Brain microvascular endothelial cell (primary cell): ENCODE measurements at regions not wholly inside any gene's neighbourhood (a gene's known extent, or its start where the extent isn't known, plus 50 kb on each side); places are given as distances from the start of the nearest gene placed in this dataset.

Experiments
- DNase-seq: peaks from one replicate; pipeline ENCODE4 v3.0.0-alpha.2; 2020
- H3K27ac ChIP-seq: fragments of 250-450 bp; sonication (Bioruptor Pico); 2 replicates; pipeline ENCODE4 v1.5.1; 2020; ENCODE audit warnings: mild to moderate bottlenecking, moderate library complexity
- H3K27me3 ChIP-seq: fragments of 250-450 bp; sonication (Bioruptor Pico); replicated peaks from 2 replicates; pipeline ENCODE4 v1.5.1; 2020; ENCODE audit warnings: mild to moderate bottlenecking
- H3K36me3 ChIP-seq: fragments of 250-450 bp; sonication (Bioruptor Pico); replicated peaks from 2 replicates; pipeline ENCODE4 v1.5.1; 2020; ENCODE audit warnings: mild to moderate bottlenecking
- H3K4me3 ChIP-seq: 2 replicates; pipeline ENCODE4 v1.5.1; 2011; ENCODE audit warnings: low read depth, mild to moderate bottlenecking, control low read depth, low read length, moderate library complexity
- in situ Hi-C: cut with HindIII; loops from 2 replicates; pipeline ENCODE4 v1.10.0; 2017; ENCODE audit warnings: low sequenced_read_pairs, low pct_ligation_motif_present
- TF ChIP-seq, protein P1 (sequence below): IDR thresholded peaks from 2 replicates; pipeline ENCODE4 v1.5.1; 2011; ENCODE audit warnings: low read depth, mild to moderate bottlenecking, moderate library complexity, low read length, control low read depth, inconsistent platforms; ENCODE audit errors: missing control alignments

DNA sequence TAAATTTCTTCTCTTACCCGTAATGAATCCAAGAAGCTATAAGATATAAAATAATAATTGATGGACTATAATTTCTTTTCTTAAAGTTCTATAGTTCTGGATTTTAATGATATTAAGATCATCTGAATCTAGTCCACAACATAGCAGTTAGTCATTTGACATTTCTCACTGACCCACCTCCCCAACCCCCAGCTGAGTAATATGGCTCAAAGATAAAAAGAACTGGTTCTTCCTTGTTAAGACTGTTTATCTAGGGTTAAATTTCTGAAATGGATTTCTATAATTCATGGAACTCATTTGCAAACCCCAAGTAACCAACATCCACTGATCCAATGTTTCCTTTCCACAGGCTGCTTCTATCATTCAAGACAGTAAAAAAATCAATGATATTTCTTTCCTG, 133.9 kb upstream of the SOX9 start:
- Histone ChIP-seq H3K36me3 (no peaks in the 10 kb centered on the region), H3K27ac (no peak overlapping the region), H3K27me3 (no peaks in the 10 kb centered on the region), H3K4me3 (no peak overlapping the region)
- TF ChIP-seq, protein P1, sequence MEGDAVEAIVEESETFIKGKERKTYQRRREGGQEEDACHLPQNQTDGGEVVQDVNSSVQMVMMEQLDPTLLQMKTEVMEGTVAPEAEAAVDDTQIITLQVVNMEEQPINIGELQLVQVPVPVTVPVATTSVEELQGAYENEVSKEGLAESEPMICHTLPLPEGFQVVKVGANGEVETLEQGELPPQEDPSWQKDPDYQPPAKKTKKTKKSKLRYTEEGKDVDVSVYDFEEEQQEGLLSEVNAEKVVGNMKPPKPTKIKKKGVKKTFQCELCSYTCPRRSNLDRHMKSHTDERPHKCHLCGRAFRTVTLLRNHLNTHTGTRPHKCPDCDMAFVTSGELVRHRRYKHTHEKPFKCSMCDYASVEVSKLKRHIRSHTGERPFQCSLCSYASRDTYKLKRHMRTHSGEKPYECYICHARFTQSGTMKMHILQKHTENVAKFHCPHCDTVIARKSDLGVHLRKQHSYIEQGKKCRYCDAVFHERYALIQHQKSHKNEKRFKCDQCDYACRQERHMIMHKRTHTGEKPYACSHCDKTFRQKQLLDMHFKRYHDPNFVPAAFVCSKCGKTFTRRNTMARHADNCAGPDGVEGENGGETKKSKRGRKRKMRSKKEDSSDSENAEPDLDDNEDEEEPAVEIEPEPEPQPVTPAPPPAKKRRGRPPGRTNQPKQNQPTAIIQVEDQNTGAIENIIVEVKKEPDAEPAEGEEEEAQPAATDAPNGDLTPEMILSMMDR: no peak
- in situ Hi-C loops: no loop called here
- peak; percentile 58 for DNase-seq

DNA sequence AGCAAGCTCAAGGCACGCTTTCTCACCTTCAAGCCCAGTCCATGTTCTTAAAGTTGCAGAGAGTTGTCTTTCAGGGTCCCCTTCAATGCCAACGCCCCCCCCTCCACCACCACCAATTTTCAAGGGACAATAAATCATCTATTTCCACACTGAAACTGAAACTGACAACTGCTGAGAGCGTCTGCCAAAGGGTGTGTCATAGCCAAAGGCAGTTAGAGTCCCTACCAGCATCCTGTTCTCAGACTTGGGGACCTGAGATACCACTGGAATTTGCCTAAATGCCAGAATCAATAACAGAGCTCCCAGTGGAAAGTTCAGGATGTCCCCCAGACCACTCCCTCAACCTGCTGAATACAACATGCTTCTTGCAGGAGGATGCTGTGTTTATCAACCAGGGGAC, 133.2 kb upstream of the SOX9 start:
- no peaks in the 10 kb centered on the region for H3K36me3 ChIP-seq
- no peak overlapping the region for H3K27ac ChIP-seq
- H3K4me3 ChIP-seq: no peak overlapping the region
- in situ Hi-C loops: no loop called here
- no peaks in the 10 kb centered on the region for H3K27me3 ChIP-seq
- TF ChIP-seq, protein P1: no peak
- peak; percentile 25 for DNase-seq

DNA sequence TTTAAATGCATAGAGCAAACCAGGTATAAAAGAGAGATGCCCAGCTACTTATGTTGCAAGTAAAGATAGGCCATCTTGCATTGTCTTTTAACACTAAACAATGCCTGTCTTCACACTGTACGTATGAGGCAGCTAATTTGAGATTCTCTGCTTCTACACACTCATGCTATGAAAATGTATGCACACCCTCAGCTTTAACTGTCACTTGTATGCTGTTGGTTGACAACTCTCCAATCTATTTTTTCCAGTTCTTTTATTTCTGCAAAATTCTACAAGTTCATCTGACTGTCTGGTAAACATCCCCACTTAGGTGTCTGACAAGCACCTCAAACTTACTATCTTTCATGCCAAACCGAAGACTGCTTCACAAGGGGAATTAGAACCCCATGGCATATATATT, 131.7 kb upstream of the SOX9 start:
- DNase-seq: no peak
- Histone ChIP-seq H3K36me3 (no peaks in the 10 kb centered on the region), H3K27me3 (no peaks in the 10 kb centered on the region), H3K4me3 (no peak overlapping the region), H3K27ac (no peak overlapping the region)
- TF ChIP-seq, protein P1: no peak
- in situ Hi-C loops: no loop called here

DNA sequence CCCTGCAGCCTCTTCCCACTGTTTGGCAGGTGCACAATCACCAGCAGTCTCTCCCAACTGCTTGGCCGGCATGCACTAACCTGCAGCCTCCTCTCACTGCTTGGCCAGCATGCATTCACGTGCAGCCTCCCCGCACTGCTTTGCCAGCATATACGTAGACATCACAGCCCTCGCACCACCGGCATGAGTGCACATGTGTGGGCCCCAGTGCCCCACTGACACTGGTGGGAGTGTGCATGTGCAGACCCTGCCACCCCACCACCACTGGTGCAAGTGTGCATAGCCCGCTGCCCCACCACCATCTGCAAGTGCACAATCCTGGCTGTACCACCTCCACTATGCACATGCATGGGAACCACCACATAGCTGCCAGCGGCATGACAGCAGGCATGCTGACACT, 127.5 kb upstream of the SOX9 start:
- TF ChIP-seq, protein P1: no peak
- Histone ChIP-seq H3K27me3 (no peaks in the 10 kb centered on the region), H3K4me3 (no peak overlapping the region), H3K27ac (no peak overlapping the region), H3K36me3 (no peaks in the 10 kb centered on the region)
- no peak for DNase-seq
- in situ Hi-C loops: no loop called here

DNA sequence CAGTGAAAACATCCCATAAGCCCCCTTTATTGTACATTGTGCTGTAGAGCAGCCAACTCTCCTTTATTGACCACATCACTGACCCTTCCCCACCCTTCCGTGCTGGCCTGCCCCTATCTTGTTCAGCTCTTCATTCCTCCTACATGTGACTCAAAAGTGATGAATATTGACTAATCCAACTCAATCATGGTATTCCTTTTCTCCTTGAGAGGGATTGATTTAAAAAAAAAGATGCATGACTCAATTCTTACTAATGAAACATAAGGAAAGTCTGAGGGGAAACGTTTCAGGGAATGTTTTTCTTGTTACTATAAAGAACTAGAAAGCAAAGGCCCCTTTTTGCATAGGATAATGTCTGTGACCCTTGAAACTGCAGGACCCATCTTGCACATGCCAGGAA, 125.2 kb upstream of the SOX9 start:
- Histone ChIP-seq H3K27ac (peak overlapping the region; percentile 13), H3K36me3 (no peaks in the 10 kb centered on the region), H3K4me3 (no peak overlapping the region), H3K27me3 (no peaks in the 10 kb centered on the region)
- in situ Hi-C loops: no loop called here
- TF ChIP-seq, protein P1: no peak
- peak; percentile 14 for DNase-seq

DNA sequence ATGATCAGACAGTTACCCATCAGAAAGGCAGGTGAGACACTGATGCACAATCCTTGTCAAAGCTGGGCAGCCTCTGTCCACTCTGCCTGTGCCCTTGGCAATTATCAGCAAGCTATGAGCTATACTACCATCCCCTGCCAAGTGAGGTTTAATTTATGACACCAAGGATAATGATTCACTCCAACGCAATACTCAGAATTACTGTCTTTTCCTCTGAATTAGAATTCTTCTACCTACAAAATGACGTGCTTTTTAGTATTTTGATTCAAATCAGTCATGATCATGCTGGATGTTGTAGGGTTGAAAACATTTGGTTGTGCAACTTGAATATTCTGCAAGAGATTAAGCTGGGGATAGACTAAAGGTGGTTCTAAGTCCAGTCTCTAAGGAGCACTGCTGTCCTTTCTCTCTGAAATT, 116.8 kb upstream of the SOX9 start:
- Histone ChIP-seq H3K36me3 (no peaks in the 10 kb centered on the region), H3K27ac (no peak overlapping the region), H3K27me3 (no peaks in the 10 kb centered on the region), H3K4me3 (no peak overlapping the region)
- DNase-seq: no peak
- in situ Hi-C loops: no loop called here
- TF ChIP-seq, protein P1: no peak
